Neural progenitor cell (in vitro differentiated cells): ENCODE measurements at regions not wholly inside any gene's neighbourhood (a gene's known extent, or its start where the extent isn't known, plus 50 kb on each side); places are given as distances from the start of the nearest gene placed in this dataset.

ENCODE experiments used
- EZH2 ChIP-seq: fragments of 200-600 bp; sonication (generic); IDR thresholded peaks from 2 replicates; pipeline ENCODE4 v1.6.1; 2017; ENCODE audit warnings: antibody characterized with exemption, mild to moderate bottlenecking, moderate library complexity
- TF ChIP-seq, protein P1 (sequence below): fragments of 200-600 bp; sonication (generic); IDR thresholded peaks from 2 replicates; pipeline ENCODE4 v1.5.1; 2017; ENCODE audit warnings: antibody characterized with exemption, mild to moderate bottlenecking

DNA sequence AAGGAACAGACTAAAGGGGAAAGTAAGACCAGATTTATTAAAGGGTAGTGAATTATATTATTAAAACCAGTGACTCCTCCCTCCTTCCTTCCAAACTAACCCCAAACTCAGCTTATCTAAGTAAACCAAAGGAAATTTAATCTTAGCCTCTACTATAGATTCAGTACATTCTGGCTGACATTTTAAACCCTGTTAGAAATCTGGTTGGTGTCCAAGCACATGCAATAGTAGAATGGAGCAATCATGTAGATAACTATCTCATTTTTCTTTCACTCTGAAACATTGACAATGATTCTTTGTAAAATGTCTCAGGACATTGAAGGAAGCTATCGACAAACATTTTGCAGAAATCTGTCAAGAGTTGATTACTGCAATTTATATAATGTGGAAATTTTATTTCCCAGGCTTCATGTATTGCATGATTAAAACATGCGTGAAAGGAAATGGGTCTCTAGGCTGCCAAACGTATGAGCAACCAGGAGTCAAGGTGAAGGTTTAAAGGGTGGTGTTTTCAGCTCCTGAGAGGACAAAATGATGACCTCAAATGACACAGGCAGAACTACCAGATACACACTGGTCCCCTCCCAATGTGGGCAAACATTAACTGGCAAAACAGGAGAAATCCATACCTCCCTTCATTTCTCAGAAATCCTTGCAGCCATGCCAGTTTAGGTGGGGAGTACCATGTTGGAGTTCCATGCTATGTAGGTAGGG is 58.2 kb upstream of the RBM47 start:
- TF ChIP-seq, protein P1, sequence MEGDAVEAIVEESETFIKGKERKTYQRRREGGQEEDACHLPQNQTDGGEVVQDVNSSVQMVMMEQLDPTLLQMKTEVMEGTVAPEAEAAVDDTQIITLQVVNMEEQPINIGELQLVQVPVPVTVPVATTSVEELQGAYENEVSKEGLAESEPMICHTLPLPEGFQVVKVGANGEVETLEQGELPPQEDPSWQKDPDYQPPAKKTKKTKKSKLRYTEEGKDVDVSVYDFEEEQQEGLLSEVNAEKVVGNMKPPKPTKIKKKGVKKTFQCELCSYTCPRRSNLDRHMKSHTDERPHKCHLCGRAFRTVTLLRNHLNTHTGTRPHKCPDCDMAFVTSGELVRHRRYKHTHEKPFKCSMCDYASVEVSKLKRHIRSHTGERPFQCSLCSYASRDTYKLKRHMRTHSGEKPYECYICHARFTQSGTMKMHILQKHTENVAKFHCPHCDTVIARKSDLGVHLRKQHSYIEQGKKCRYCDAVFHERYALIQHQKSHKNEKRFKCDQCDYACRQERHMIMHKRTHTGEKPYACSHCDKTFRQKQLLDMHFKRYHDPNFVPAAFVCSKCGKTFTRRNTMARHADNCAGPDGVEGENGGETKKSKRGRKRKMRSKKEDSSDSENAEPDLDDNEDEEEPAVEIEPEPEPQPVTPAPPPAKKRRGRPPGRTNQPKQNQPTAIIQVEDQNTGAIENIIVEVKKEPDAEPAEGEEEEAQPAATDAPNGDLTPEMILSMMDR, result no peak
- TF ChIP-seq EZH2, result no peak
